ENCODE measurements at regions not wholly inside any gene's neighbourhood (a gene's known extent, or its start where the extent isn't known, plus 50 kb on each side); places are given as distances from the start of the nearest gene placed in this dataset.

DNA sequence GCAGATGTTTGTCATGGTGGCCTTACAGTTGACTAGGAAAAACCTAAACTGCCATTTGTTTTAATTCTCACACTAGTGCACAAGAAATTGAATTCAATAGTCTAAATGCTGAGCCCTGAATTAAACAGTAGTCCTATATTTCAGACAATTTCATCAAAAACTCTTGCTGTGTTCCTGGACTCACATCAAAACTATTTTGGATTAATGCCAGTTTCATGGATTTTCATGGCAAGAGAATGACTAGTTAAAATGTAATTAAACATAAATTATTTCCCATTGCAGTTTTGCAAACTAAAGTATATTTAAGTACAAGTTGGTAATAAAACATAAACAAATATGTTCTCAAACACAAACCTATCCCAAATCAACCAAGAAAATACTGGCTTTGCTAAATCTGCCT, 468.0 kb upstream of the PRICKLE1 start:
- 0 out of 2 replicates have a peak, but pooled peaks cover 3% of the 10 kb centered on the region for H3K4me1 ChIP-seq (ENCODE audit: control insufficient read depth, insufficient read depth, low read length)
- TF ChIP-seq ZNF701 (tag by site-specific recombination; IDR thresholded peaks at IDR 0.05), result no peak
- TF ChIP-seq ZNF843 (tag by site-specific recombination; IDR thresholded peaks at IDR 0.05), result no peak
- TF ChIP-seq YY1 (tag by site-specific recombination; IDR thresholded peaks at IDR 0.05), result no peak
- TF ChIP-seq GLIS2 (tag by site-specific recombination; IDR thresholded peaks at IDR 0.05), result no peak
- no peak for TF ChIP-seq HOXC10 (CRISPR knock-in tag; IDR thresholded peaks at IDR 0.05)
- TF ChIP-seq, protein P1, sequence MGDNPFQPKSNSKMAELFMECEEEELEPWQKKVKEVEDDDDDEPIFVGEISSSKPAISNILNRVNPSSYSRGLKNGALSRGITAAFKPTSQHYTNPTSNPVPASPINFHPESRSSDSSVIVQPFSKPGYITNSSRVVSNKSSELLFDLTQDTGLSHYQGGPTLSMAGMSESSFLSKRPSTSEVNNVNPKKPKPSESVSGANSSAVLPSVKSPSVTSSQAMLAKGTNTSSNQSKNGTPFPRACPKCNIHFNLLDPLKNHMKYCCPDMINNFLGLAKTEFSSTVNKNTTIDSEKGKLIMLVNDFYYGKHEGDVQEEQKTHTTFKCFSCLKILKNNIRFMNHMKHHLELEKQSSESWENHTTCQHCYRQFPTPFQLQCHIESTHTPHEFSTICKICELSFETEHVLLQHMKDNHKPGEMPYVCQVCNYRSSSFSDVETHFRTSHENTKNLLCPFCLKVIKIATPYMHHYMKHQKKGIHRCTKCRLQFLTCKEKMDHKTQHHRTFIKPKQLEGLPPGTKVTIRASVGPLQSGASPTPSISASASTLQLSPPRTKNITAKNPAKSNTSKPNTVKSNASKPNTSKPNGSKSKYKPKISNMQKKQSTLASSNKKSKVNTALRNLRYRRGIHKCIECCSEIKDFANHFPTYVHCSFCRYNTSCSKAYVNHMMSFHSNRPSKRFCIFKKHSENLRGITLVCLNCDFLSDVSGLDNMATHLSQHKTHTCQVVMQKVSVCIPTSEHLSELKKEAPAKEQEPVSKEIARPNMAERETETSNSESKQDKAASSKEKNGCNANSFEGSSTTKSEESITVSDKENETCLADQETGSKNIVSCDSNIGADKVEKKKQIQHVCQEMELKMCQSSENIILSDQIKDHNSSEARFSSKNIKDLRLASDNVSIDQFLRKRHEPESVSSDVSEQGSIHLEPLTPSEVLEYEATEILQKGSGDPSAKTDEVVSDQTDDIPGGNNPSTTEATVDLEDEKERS (tag by site-specific recombination; IDR thresholded peaks at IDR 0.05), result no peak
- TF ChIP-seq ZNF600 (tag by site-specific recombination; IDR thresholded peaks at IDR 0.05), result no peak
- TF ChIP-seq ZNF561 (tag by site-specific recombination; IDR thresholded peaks at IDR 0.05; ENCODE audit: borderline replicate concordance), result no peak
- TF ChIP-seq ZNF266 (tag by site-specific recombination; IDR thresholded peaks at IDR 0.05; ENCODE audit: low read depth), result no peak
- no peak for TF ChIP-seq ZNF629 (tag by site-specific recombination; IDR thresholded peaks at IDR 0.05)
- TF ChIP-seq ZBTB7A (tag by site-specific recombination; IDR thresholded peaks at IDR 0.05; ENCODE audit: low read depth), result no peak
- TF ChIP-seq, protein P2, sequence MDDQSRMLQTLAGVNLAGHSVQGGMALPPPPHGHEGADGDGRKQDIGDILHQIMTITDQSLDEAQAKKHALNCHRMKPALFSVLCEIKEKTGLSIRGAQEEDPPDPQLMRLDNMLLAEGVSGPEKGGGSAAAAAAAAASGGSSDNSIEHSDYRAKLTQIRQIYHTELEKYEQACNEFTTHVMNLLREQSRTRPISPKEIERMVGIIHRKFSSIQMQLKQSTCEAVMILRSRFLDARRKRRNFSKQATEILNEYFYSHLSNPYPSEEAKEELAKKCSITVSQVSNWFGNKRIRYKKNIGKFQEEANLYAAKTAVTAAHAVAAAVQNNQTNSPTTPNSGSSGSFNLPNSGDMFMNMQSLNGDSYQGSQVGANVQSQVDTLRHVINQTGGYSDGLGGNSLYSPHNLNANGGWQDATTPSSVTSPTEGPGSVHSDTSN (CRISPR knock-in tag; IDR thresholded peaks at IDR 0.05), result no peak
- no peak for TF ChIP-seq EGR2 (tag by site-specific recombination; IDR thresholded peaks at IDR 0.05; ENCODE audit: low read depth)
- TF ChIP-seq, protein P3, sequence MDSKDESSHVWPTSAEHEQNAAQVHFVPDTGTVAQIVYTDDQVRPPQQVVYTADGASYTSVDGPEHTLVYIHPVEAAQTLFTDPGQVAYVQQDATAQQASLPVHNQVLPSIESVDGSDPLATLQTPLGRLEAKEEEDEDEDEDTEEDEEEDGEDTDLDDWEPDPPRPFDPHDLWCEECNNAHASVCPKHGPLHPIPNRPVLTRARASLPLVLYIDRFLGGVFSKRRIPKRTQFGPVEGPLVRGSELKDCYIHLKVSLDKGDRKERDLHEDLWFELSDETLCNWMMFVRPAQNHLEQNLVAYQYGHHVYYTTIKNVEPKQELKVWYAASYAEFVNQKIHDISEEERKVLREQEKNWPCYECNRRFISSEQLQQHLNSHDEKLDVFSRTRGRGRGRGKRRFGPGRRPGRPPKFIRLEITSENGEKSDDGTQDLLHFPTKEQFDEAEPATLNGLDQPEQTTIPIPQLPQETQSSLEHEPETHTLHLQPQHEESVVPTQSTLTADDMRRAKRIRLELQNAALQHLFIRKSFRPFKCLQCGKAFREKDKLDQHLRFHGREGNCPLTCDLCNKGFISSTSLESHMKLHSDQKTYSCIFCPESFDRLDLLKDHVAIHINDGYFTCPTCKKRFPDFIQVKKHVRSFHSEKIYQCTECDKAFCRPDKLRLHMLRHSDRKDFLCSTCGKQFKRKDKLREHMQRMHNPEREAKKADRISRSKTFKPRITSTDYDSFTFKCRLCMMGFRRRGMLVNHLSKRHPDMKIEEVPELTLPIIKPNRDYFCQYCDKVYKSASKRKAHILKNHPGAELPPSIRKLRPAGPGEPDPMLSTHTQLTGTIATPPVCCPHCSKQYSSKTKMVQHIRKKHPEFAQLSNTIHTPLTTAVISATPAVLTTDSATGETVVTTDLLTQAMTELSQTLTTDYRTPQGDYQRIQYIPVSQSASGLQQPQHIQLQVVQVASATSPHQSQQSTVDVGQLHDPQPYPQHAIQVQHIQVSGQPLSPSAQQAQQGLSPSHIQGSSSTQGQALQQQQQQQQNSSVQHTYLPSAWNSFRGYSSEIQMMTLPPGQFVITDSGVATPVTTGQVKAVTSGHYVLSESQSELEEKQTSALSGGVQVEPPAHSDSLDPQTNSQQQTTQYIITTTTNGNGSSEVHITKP (tag by site-specific recombination; IDR thresholded peaks at IDR 0.05), result no peak
- no peaks in the 10 kb centered on the region for H3K9me3 ChIP-seq (ENCODE audit: control insufficient read depth, insufficient read depth, low read depth, low read length)
- ChIA-PET CTCF (no interaction called here), POLR2A (no interaction called here)
- no peaks in the 10 kb centered on the region for H3K36me3 ChIP-seq (ENCODE audit: control insufficient read depth in 2 of 2, insufficient read depth in 1 of 2, low read length in 2 of 2)
- H3K4me3 ChIP-seq (ENCODE audit: low read depth, low read length), result no peak overlapping the region
- no peak overlapping the region for H3K27ac ChIP-seq (ENCODE audit: extremely low read depth, low read depth, low read length)

DNA sequence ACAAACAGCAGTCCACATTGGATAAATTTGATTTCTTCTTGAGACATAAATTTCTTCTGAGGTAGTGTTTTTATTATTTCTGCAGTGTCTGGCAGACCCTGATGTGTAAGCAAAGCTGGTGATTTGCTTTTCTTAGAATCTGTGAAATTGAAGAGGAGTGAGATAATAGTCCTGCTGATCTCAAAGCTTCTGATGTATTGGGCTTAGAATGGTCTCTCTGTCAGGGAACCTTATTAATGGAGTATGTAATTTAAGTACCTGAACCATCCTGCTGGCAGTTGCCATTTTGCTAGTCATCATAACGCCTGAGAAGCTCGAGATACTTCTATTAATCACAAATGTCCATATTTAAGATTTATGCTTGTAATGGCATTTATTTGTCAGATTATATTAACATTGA, 464.5 kb upstream of the PRICKLE1 start:
- ChIA-PET POLR2A (no interaction called here), CTCF (no interaction called here)
- TF ChIP-seq, protein P4, sequence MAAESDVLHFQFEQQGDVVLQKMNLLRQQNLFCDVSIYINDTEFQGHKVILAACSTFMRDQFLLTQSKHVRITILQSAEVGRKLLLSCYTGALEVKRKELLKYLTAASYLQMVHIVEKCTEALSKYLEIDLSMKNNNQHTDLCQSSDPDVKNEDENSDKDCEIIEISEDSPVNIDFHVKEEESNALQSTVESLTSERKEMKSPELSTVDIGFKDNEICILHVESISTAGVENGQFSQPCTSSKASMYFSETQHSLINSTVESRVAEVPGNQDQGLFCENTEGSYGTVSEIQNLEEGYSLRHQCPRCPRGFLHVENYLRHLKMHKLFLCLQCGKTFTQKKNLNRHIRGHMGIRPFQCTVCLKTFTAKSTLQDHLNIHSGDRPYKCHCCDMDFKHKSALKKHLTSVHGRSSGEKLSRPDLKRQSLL (tag by site-specific recombination; IDR thresholded peaks at IDR 0.05), result no peak
- TF ChIP-seq, protein P1 (tag by site-specific recombination; IDR thresholded peaks at IDR 0.05), result no peak
- H3K4me3 ChIP-seq (ENCODE audit: low read depth, low read length), result no peak overlapping the region
- no peak overlapping the region for H3K27ac ChIP-seq (ENCODE audit: extremely low read depth, low read depth, low read length)
- no peaks in the 10 kb centered on the region for H3K4me1 ChIP-seq (ENCODE audit: control insufficient read depth, insufficient read depth, low read length)
- H3K36me3 ChIP-seq (ENCODE audit: control insufficient read depth in 2 of 2, insufficient read depth in 1 of 2, low read length in 2 of 2), result no peaks in the 10 kb centered on the region
- no peaks in the 10 kb centered on the region for H3K9me3 ChIP-seq (ENCODE audit: control insufficient read depth, insufficient read depth, low read depth, low read length)
